ENCODE measurements at regions not wholly inside any gene's neighbourhood (a gene's known extent, or its start where the extent isn't known, plus 50 kb on each side); places are given as distances from the start of the nearest gene placed in this dataset.

- no peaks in the 10 kb centered on the region for H3K9me2 ChIP-seq
- TF ChIP-seq NFIC (IDR thresholded peaks at IDR 0.05; ENCODE audit: borderline replicate concordance) (no peak), FOSL2 (IDR thresholded peaks at IDR 0.05; ENCODE audit: borderline replicate concordance, low read depth) (no peak)
- no peaks in the 10 kb centered on the region for H3K27me3 ChIP-seq (ENCODE audit: insufficient read depth)
- no peaks in the 10 kb centered on the region for H3K9me3 ChIP-seq
- no peaks in the 10 kb centered on the region for H3F3A ChIP-seq (replicated peaks; ENCODE audit: insufficient read depth)
- no peak overlapping the region for H3K4me3 ChIP-seq (ENCODE audit: low read depth in 2 of 2, low read length in 1 of 2)
- H3K79me2 ChIP-seq (ENCODE audit: insufficient read depth) = no peaks in the 10 kb centered on the region
- ChIA-PET CTCF (no interaction called here), POLR2A (no interaction called here)
- no peak for DNase-seq
- no peak overlapping the region; a peak in 1 of 4 replicates for H3K27ac ChIP-seq (ENCODE audit: low read depth in 2 of 2, low read length in 1 of 2)
- H3K36me3 ChIP-seq (replicated peaks in 1 of 2; ENCODE audit: control insufficient read depth in 1 of 2, insufficient read depth in 2 of 2, low read length in 1 of 2) = no peaks in the 10 kb centered on the region
- H3K4me1 ChIP-seq (ENCODE audit: control insufficient read depth in 1 of 2, insufficient read depth in 2 of 2, low read depth in 1 of 2, low read length in 1 of 2) = no peaks in the 10 kb centered on the region
- no peak overlapping the region for H3K4me2 ChIP-seq
- WGBS (ENCODE audit: low lambda C conversion rate) = 44% methylated on average over 2 of the region's 2 CpGs
- no peak overlapping the region for H2AFZ ChIP-seq (ENCODE audit: low read depth)
- no peaks in the 10 kb centered on the region for H4K20me1 ChIP-seq (ENCODE audit: insufficient read depth)
- no peak overlapping the region for H3K9ac ChIP-seq
These were observed 59.9 kb downstream of the CH25H start for GRCh38 chr10:89147256-89147655.

GRCh38 chr10:89144836-89145235 is 62.3 kb downstream of the CH25H start:
- Histone ChIP-seq H3K79me2 (ENCODE audit: insufficient read depth) (no peaks in the 10 kb centered on the region), H3K4me1 (ENCODE audit: control insufficient read depth in 1 of 2, insufficient read depth in 2 of 2, low read depth in 1 of 2, low read length in 1 of 2) (no peaks in the 10 kb centered on the region), H2AFZ (ENCODE audit: low read depth) (no peak overlapping the region), H3K9ac (no peak overlapping the region), H3K4me3 (ENCODE audit: low read depth in 2 of 2, low read length in 1 of 2) (no peak overlapping the region), H3K27ac (ENCODE audit: low read depth in 2 of 2, low read length in 1 of 2) (no peak overlapping the region), H4K20me1 (ENCODE audit: insufficient read depth) (no peaks in the 10 kb centered on the region), H3F3A (replicated peaks; ENCODE audit: insufficient read depth) (no peaks in the 10 kb centered on the region), H3K27me3 (ENCODE audit: insufficient read depth) (no peaks in the 10 kb centered on the region), H3K9me3 (no peaks in the 10 kb centered on the region), H3K4me2 (no peak overlapping the region), H3K36me3 (replicated peaks in 1 of 2; ENCODE audit: control insufficient read depth in 1 of 2, insufficient read depth in 2 of 2, low read length in 1 of 2) (no peaks in the 10 kb centered on the region), H3K9me2 (no peaks in the 10 kb centered on the region)
- POLR2A ChIA-PET = interaction anchor here (0.5 kb wide), 1 partner anchor 13 kb away, joined by 3 read pairs; no protein-coding TSS in a partner anchor
- WGBS (ENCODE audit: low lambda C conversion rate) = 62% methylated on average over 4 of the region's 4 CpGs
- CTCF ChIA-PET = interaction anchor here (0.9 kb wide), 1 partner anchor 55 kb away, joined by 3 read pairs; no protein-coding TSS in a partner anchor
- no peak for TF ChIP-seq CTCF (IDR thresholded peaks at IDR 0.05)
- TF ChIP-seq USF1 (IDR thresholded peaks at IDR 0.05; ENCODE audit: borderline replicate concordance, low read depth) = no peak
- TF ChIP-seq ZBTB33 (IDR thresholded peaks at IDR 0.05; ENCODE audit: borderline replicate concordance, low read depth) = no peak
- TF ChIP-seq MEF2A (IDR thresholded peaks at IDR 0.05; ENCODE audit: borderline replicate concordance, low read depth) = no peak
- no peak for TF ChIP-seq EZH2phosphoT487 (IDR thresholded peaks at IDR 0.05; ENCODE audit: borderline replicate concordance, low read depth)
- TF ChIP-seq GATA2 (CRISPR knock-in tag; IDR thresholded peaks at IDR 0.05) = no peak
- no peak for TF ChIP-seq REST (IDR thresholded peaks at IDR 0.05; ENCODE audit: low read depth, low read length)
- TF ChIP-seq IRF3 (IDR thresholded peaks at IDR 0.05; ENCODE audit: low read depth, low read length) = no peak
- TF ChIP-seq PBX3 (IDR thresholded peaks at IDR 0.05) = no peak
- no peak for TF ChIP-seq TCF12 (IDR thresholded peaks at IDR 0.05)
- TF ChIP-seq RCOR1 (IDR thresholded peaks at IDR 0.05; ENCODE audit: low read length) = no peak
- no peak for DNase-seq

Data from SK-N-SH (cell line).